Breast epithelium (tissue), 4 donors: ENCODE measurements at regions not wholly inside any gene's neighbourhood (a gene's known extent, or its start where the extent isn't known, plus 50 kb on each side); places are given as distances from the start of the nearest gene placed in this dataset.
"Not testable (repeated sequence)": the region's sequence is repeated elsewhere in the genome, so short reads cannot be mapped to it uniquely, and the experiment has no call there.

ENCODE experiments used
- DNase-seq, 2 donors: peaks; one replicate each; pipeline ENCODE4 v3.0.0-alpha.2; 2019; ENCODE audit warnings: low spot score in 2 of 2
- H3K27ac ChIP-seq, 2 donors: fragments of 200-600 bp; sonication (generic) in 1 of 2; one replicate each; pipeline ENCODE4 v1.5.1; 2016 to 2019; ENCODE audit warnings: mild to moderate bottlenecking in 1 of 2
- H3K27me3 ChIP-seq, 2 donors: fragments of 200-600 bp; sonication (generic) in 1 of 2; one replicate each; pipeline versions ENCODE4 v1.5.1 to v1.6.0; 2017 to 2019; ENCODE audit warnings: control low read depth in 1 of 2, mild to moderate bottlenecking in 1 of 2
- H3K36me3 ChIP-seq: fragments of 200-600 bp; one replicate; pipeline ENCODE4 v1.5.1; 2019
- H3K4me1 ChIP-seq, 2 donors: fragments of 200-600 bp; sonication (generic); one replicate each; pipeline ENCODE4 v1.5.1; 2016 to 2019; ENCODE audit warnings: control low read depth in 1 of 2
- H3K4me3 ChIP-seq, 3 donors: fragments of 200-600 bp; sonication (generic); 1 replicate in 2 of 3; 2 replicates in 1 of 3; pipeline ENCODE4 v1.5.1; 2016 to 2019; ENCODE audit warnings: mild to moderate bottlenecking in 3 of 3, moderate library complexity in 2 of 3
- H3K9me3 ChIP-seq, 2 donors: fragments of 200-600 bp; sonication (generic) in 1 of 2; one replicate each; pipeline ENCODE4 v1.5.1; 2016 to 2019; ENCODE audit warnings: control low read depth in 1 of 2
- POLR2A ChIP-seq: fragments of 450-650 bp; IDR thresholded peaks from one replicate; pipeline ENCODE4 v1.6.1; 2016; ENCODE audit warnings: antibody characterized with exemption, mild to moderate bottlenecking, moderate library complexity
- POLR2AphosphoS5 ChIP-seq, 3 donors: sonication (generic); formaldehyde crosslinking; IDR thresholded peaks; one replicate each; pipeline ENCODE4 v1.6.1; 2017; ENCODE audit warnings: antibody characterized with exemption in 3 of 3
- intact Hi-C: fragments of 100-400 bp; cut with DNase I; formaldehyde crosslinking; loops from one replicate; pipeline ENCODE4 v1.15.1; 2023; ENCODE audit warnings: low total_unique reads
- TF ChIP-seq, protein P1 (sequence below), 3 donors: fragments of 450-650 bp; IDR thresholded peaks; one replicate each; pipeline ENCODE4 v1.5.1; 2016 to 2017; ENCODE audit warnings: antibody characterized with exemption in 3 of 3, mild to moderate bottlenecking in 3 of 3, moderate library complexity in 3 of 3

DNA sequence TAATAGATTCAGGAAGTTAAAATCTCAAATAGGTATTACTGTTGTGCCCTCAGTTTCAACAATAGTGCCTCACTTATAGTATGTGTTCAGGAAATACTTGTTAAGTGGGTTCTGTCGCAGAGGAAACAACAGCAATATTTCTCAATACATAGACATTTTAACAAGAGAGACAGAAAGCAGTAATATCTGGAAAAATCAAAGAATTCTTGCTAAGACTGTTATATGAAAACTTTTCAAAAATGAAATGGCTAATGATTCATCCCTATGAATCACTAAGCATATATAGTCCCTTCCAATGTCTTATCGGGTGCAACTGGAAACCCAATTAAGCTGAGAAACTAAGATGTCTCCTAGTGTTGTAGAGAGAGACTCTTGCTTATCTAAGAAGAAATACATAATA lies 668.9 kb downstream of the TFAP2A start:
- Histone ChIP-seq H3K36me3 (no peaks in the 10 kb centered on the region), H3K27me3 (no peaks in the 10 kb centered on the region), H3K9me3 (no peaks in the 10 kb centered on the region), H3K4me1 (no peaks in the 10 kb centered on the region), H3K4me3 (no peak overlapping the region), H3K27ac (no peak overlapping the region)
- DNase-seq = no peak
- intact Hi-C loops = no loop called here
- TF ChIP-seq, protein P1, sequence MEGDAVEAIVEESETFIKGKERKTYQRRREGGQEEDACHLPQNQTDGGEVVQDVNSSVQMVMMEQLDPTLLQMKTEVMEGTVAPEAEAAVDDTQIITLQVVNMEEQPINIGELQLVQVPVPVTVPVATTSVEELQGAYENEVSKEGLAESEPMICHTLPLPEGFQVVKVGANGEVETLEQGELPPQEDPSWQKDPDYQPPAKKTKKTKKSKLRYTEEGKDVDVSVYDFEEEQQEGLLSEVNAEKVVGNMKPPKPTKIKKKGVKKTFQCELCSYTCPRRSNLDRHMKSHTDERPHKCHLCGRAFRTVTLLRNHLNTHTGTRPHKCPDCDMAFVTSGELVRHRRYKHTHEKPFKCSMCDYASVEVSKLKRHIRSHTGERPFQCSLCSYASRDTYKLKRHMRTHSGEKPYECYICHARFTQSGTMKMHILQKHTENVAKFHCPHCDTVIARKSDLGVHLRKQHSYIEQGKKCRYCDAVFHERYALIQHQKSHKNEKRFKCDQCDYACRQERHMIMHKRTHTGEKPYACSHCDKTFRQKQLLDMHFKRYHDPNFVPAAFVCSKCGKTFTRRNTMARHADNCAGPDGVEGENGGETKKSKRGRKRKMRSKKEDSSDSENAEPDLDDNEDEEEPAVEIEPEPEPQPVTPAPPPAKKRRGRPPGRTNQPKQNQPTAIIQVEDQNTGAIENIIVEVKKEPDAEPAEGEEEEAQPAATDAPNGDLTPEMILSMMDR (IDR thresholded peaks at IDR 0.05) = no peak
- TF ChIP-seq POLR2AphosphoS5 (IDR thresholded peaks at IDR 0.05) (no peak), POLR2A (no peak)

DNA sequence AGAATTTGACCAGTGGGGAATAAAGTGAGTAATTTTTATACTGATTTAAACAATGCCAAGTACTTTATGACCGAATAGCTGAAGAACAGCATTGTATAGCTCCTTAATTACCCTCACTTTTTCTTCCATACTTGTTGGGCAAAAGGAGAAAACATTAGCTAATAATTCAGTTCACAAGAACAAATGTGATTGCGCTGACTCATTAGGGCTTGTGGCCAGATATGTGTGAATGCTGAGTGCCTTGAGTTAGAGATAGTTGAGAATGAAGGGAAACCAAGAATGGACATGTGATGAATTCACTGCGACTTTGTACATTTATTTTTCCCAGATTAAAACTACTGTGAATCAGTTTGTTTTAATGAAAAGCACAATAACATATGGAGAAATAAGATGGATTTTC lies 669.4 kb downstream of the TFAP2A start:
- DNase-seq = no peak
- Histone ChIP-seq H3K27me3 (no peaks in the 10 kb centered on the region), H3K4me1 (no peaks in the 10 kb centered on the region), H3K27ac (no peak overlapping the region), H3K9me3 (no peaks in the 10 kb centered on the region), H3K4me3 (no peak overlapping the region), H3K36me3 (no peaks in the 10 kb centered on the region)
- TF ChIP-seq, protein P1 (IDR thresholded peaks at IDR 0.05) = no peak
- TF ChIP-seq POLR2A = no peak
- no peak for TF ChIP-seq POLR2AphosphoS5 (IDR thresholded peaks at IDR 0.05)
- intact Hi-C loops = no loop called here

DNA sequence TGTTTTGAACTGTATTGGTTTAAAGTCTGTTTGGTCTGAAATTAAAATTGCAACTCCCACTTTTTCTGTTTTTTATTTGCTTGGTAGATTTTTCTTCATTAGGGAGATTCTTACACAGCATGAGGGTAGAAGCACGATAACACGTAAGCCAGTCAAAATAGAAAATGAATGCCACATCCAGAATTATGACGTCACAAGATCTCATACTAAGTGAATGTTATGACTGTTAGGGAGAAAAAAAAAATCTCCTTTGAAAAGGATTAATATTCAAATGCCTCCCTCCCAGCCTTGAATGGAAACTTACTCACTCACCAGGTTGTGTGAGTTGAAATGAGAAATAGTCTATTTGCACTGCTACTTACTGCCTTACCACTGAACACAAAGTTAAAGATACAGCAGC lies 670.8 kb downstream of the TFAP2A start:
- no peak for DNase-seq
- H3K9me3 ChIP-seq = no peaks in the 10 kb centered on the region
- TF ChIP-seq POLR2A (no peak), POLR2AphosphoS5 (IDR thresholded peaks at IDR 0.05) (no peak)
- TF ChIP-seq, protein P1 (IDR thresholded peaks at IDR 0.05) = no peak
- H3K36me3 ChIP-seq = no peaks in the 10 kb centered on the region
- no peaks in the 10 kb centered on the region for H3K27me3 ChIP-seq
- H3K27ac ChIP-seq = no peak overlapping the region
- H3K4me1 ChIP-seq = no peaks in the 10 kb centered on the region
- H3K4me3 ChIP-seq = no peak overlapping the region
- intact Hi-C loops = no loop called here

DNA sequence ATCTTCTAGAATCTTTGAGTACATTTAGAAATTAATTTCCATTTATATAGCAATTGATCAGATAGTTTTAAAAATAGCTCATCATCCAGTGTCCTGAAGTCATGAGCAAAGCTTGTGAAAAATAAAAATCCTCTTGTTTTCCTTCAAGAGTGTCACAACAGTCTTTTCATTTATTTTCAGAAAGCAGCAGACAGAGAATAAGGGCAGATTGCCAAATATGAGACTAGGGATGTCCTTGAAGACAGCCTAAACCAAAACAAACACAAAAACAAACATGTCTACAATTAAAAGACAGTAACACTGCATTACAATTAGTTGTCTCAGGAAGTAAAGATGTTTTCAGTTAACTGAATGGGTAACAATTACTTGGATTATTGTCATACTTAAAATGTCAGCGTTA lies 682.8 kb downstream of the TFAP2A start:
- no peak for DNase-seq
- Histone ChIP-seq H3K4me3 (no peak overlapping the region), H3K27me3 (no peaks in the 10 kb centered on the region), H3K4me1 (no peaks in the 10 kb centered on the region), H3K36me3 (no peaks in the 10 kb centered on the region), H3K27ac (no peak overlapping the region), H3K9me3 (no peaks in the 10 kb centered on the region)
- intact Hi-C loops = no loop called here
- TF ChIP-seq POLR2A = no peak
- TF ChIP-seq POLR2AphosphoS5 (IDR thresholded peaks at IDR 0.05) = no peak
- TF ChIP-seq, protein P1 (IDR thresholded peaks at IDR 0.05) = no peak

DNA sequence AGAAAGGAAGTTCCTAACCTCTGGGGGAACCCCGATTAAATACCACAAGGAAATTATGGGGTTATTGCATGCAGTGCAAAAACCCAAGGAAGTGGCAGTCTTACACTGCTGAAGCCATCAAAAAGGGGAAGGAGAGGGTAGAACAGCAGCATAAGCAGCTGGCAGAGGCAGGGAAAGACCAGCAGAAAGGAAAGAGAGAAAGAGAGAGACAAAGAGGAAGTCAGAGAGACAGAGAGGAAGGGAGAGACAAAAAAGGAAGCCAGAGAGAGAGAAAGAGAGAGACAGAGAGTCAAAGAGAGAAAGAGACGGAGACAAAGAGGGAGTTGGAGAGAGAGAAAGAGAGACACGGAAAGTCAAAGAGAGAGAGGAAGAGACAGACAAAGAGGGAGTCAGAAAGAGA lies 689.1 kb downstream of the TFAP2A start:
- intact Hi-C loops, H3K36me3 ChIP-seq, H3K4me3 ChIP-seq, DNase-seq, H3K4me1 ChIP-seq, H3K9me3 ChIP-seq, H3K27me3 ChIP-seq, H3K27ac ChIP-seq: not testable (repeated sequence)

DNA sequence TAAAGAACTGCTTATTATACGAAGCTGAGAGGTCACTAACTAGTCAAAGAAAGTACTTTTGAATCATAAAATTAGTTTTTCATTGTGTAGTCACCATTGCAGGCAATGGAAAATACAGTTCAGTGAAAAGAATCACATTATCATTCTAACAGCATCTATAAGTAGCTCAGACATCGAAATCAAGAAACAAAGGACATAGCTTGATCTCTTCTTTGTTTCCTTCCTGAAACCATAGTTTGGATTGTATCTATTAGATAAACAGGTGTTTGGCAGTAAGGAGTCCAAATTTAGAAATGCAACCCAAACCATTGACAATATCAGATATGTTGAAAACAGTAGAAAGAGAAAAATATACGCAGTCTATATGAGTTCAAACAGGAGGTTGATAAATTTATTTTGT lies 697.3 kb downstream of the TFAP2A start:
- TF ChIP-seq, protein P1 (IDR thresholded peaks at IDR 0.05) = no peak
- TF ChIP-seq POLR2A = no peak
- no peak for TF ChIP-seq POLR2AphosphoS5 (IDR thresholded peaks at IDR 0.05)
- Histone ChIP-seq H3K9me3 (no peaks in the 10 kb centered on the region), H3K27ac (no peak overlapping the region), H3K4me3 (no peak overlapping the region), H3K27me3 (no peaks in the 10 kb centered on the region), H3K36me3 (no peaks in the 10 kb centered on the region), H3K4me1 (no peaks in the 10 kb centered on the region)
- no peak for DNase-seq
- intact Hi-C loops = no loop called here
